Activated CD4-positive, alpha-beta T cell treated with anti-CD3 and anti-CD28 coated beads, Interleukin-10, Interleukin-2, amounts not matched to agents 100 ng/mL and 50 ng/mL, durations not matched to agents 16 hours and 8 hours (primary cell): ENCODE measurements at regions not wholly inside any gene's neighbourhood (a gene's known extent, or its start where the extent isn't known, plus 50 kb on each side); places are given as distances from the start of the nearest gene placed in this dataset.

ENCODE experiments used
- DNase-seq: peaks from one replicate; pipeline ENCODE4 v3.0.0-alpha.2; 2020

- no peak for DNase-seq
These were observed 739.4 kb upstream of the RAB6C start for GRCh38 chr2:129240061-129240460.

GRCh38 chr2:129242269-129242668, 737.2 kb upstream of the RAB6C start:
- no peak for DNase-seq

GRCh38 chr2:129247751-129248150, 731.7 kb upstream of the RAB6C start:
- DNase-seq, result no peak

GRCh38 chr2:129248198-129248597, 731.3 kb upstream of the RAB6C start:
- no peak for DNase-seq

GRCh38 chr2:129252781-129253460, 726.5 kb upstream of the RAB6C start:
- no peak for DNase-seq

GRCh38 chr2:129253461-129253812, 726.0 kb upstream of the RAB6C start:
- DNase-seq, result no peak

GRCh38 chr2:129254718-129255117, 724.7 kb upstream of the RAB6C start:
- no peak for DNase-seq

GRCh38 chr2:129255610-129256313, 723.7 kb upstream of the RAB6C start:
- no peak for DNase-seq

- no peak for DNase-seq
These were observed 722.8 kb upstream of the RAB6C start for GRCh38 chr2:129256642-129257041.

- DNase-seq, result no peak
These were observed 716.5 kb upstream of the RAB6C start for GRCh38 chr2:129262934-129263333.

- no peak for DNase-seq
These were observed 715.5 kb upstream of the RAB6C start for GRCh38 chr2:129263939-129264338.

- DNase-seq, result no peak
These were observed 711.9 kb upstream of the RAB6C start for GRCh38 chr2:129267559-129267958.

- no peak for DNase-seq
These were observed 706.0 kb upstream of the RAB6C start for GRCh38 chr2:129273266-129274037.

GRCh38 chr2:129274038-129274415, 705.4 kb upstream of the RAB6C start:
- DNase-seq, result no peak

- DNase-seq, result no peak
These were observed 704.5 kb upstream of the RAB6C start for GRCh38 chr2:129274918-129275317.

GRCh38 chr2:129275706-129276105, 703.8 kb upstream of the RAB6C start:
- no peak for DNase-seq

- DNase-seq, result no peak
These were observed 702.4 kb upstream of the RAB6C start for GRCh38 chr2:129276978-129277584.

- no peak for DNase-seq
These were observed 701.9 kb upstream of the RAB6C start for GRCh38 chr2:129277585-129277981.

GRCh38 chr2:129281791-129282530, 697.5 kb upstream of the RAB6C start:
- DNase-seq, result no peak

- no peak for DNase-seq
These were observed 694.5 kb upstream of the RAB6C start for GRCh38 chr2:129285012-129285411.

GRCh38 chr2:129293326-129293725, 686.1 kb upstream of the RAB6C start:
- no peak for DNase-seq

- no peak for DNase-seq
These were observed 683.1 kb upstream of the RAB6C start for GRCh38 chr2:129296396-129296795.

- DNase-seq, result no peak
These were observed 682.7 kb upstream of the RAB6C start for GRCh38 chr2:129296806-129297205.
